Natural killer cell (primary cell): ENCODE measurements at regions not wholly inside any gene's neighbourhood (a gene's known extent, or its start where the extent isn't known, plus 50 kb on each side); places are given as distances from the start of the nearest gene placed in this dataset.

Experiments
- ATAC-seq, 3 donors: fragments of 150-1000 bp in 2 of 3; fragments of 200-7000 bp in 1 of 3; cut with Tn5 transposase; 1 replicate in 1 of 3; 2 replicates in 2 of 3; pipeline ENCODE4 v1.10.0; 2021; ENCODE audit warnings: mild to moderate bottlenecking in 2 of 3, moderate library complexity in 2 of 3
- DNase-seq, 2 donors: peaks; one replicate each; pipeline versions ENCODE4 v3.0.0 to v3.0.0-alpha.2; 2013 to 2021; ENCODE audit warnings: mixed read lengths in 1 of 2
- H3K27ac ChIP-seq: one replicate; pipeline ENCODE4 v1.5.1; 2013; ENCODE audit warnings: mild to moderate bottlenecking, low read length
- H3K27me3 ChIP-seq: one replicate; pipeline ENCODE4 v1.6.1; 2013; ENCODE audit warnings: low read length; ENCODE audit not compliant: control insufficient read depth, insufficient read depth
- H3K36me3 ChIP-seq: one replicate; pipeline ENCODE4 v1.6.1; 2013; ENCODE audit warnings: low read length; ENCODE audit not compliant: control insufficient read depth, insufficient read depth
- H3K4me1 ChIP-seq: one replicate; pipeline ENCODE4 v1.6.1; 2013; ENCODE audit warnings: low read length; ENCODE audit not compliant: control insufficient read depth, insufficient read depth
- H3K4me3 ChIP-seq: one replicate; pipeline ENCODE4 v1.5.1; 2013; ENCODE audit warnings: low read length
- H3K9me3 ChIP-seq: one replicate; pipeline ENCODE4 v1.6.1; 2013; ENCODE audit warnings: low read length; ENCODE audit not compliant: control insufficient read depth, insufficient read depth
- H3K27ac Mint-ChIP-seq, 2 donors: one replicate each; pipeline ENCODE4 v1.8.0; 2022; ENCODE audit warnings: mild to moderate bottlenecking in 2 of 2, mixed read lengths in 2 of 2, moderate library complexity in 1 of 2
- H3K27me3 Mint-ChIP-seq, 2 donors: one replicate each; pipeline ENCODE4 v1.8.0; 2022; ENCODE audit warnings: low read depth in 2 of 2, mixed read lengths in 2 of 2
- H3K36me3 Mint-ChIP-seq: one replicate; pipeline ENCODE4 v1.8.0; 2022; ENCODE audit warnings: mixed read lengths
- H3K4me1 Mint-ChIP-seq, 2 donors: one replicate each; pipeline ENCODE4 v1.8.0; 2022; ENCODE audit warnings: mixed read lengths in 2 of 2
- H3K4me3 Mint-ChIP-seq: one replicate; pipeline ENCODE4 v1.8.0; 2022; ENCODE audit warnings: mild to moderate bottlenecking, moderate library complexity, mixed read lengths
- H3K9me3 Mint-ChIP-seq, 2 donors: one replicate each; pipeline ENCODE4 v1.8.0; 2022; ENCODE audit warnings: mixed read lengths in 2 of 2
- WGBS: methylation state at CpG from one replicate; pipeline ENCODE4 v1.1.7; 2013; ENCODE audit warnings: missing lambda C conversion rate; ENCODE audit not compliant: insufficient coverage; 5-methylcytosine and 5-hydroxymethylcytosine counted together
- intact Hi-C: fragments of 100-400 bp; cut with micrococcal nuclease; formaldehyde crosslinking; loops from one replicate; pipeline ENCODE4 v1.14.2; 2022
- TF ChIP-seq, protein P1 (sequence below): fragments of 200-600 bp; IDR thresholded peaks from one replicate; pipeline ENCODE4 v1.8.0; 2022; ENCODE audit warnings: antibody characterized with exemption

DNA sequence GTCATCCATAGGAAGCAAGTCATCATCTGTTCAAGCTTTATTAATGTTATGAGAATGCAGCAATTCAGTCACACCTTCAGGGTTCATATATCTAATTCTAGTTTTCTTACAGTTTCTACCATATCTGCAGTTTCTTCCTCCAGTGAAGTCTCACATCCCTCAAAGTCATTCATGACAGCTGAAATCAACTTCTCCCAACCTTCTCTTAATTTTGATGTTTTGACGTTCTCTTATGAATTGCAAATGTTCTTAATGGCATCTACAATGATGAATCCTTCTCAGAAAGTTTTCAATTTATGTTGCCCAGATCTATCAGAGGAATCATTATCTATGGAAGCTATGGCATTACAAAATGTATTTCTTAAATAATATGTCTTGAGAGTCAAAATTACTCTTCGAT is 210.4 kb upstream of the ZBTB20 start:
- Histone ChIP-seq H3K4me3 (no peak overlapping the region), H3K4me1 (no peaks in the 10 kb centered on the region), H3K36me3 (no peaks in the 10 kb centered on the region), H3K27me3 (no peaks in the 10 kb centered on the region), H3K9me3 (no peaks in the 10 kb centered on the region), H3K27ac (no peak overlapping the region)
- Mint-ChIP-seq H3K4me3 (no peak overlapping the region), H3K27me3 (no peaks in the 10 kb centered on the region), H3K36me3 (no peaks in the 10 kb centered on the region), H3K4me1 (no peaks in the 10 kb centered on the region), H3K9me3 (peaks cover 8 to 11% of the 10 kb centered on the region in 2 donors), H3K27ac (no peak overlapping the region)
- DNase-seq (no peak), ATAC-seq (no peak)
- intact Hi-C loops = no loop called here
- TF ChIP-seq, protein P1, sequence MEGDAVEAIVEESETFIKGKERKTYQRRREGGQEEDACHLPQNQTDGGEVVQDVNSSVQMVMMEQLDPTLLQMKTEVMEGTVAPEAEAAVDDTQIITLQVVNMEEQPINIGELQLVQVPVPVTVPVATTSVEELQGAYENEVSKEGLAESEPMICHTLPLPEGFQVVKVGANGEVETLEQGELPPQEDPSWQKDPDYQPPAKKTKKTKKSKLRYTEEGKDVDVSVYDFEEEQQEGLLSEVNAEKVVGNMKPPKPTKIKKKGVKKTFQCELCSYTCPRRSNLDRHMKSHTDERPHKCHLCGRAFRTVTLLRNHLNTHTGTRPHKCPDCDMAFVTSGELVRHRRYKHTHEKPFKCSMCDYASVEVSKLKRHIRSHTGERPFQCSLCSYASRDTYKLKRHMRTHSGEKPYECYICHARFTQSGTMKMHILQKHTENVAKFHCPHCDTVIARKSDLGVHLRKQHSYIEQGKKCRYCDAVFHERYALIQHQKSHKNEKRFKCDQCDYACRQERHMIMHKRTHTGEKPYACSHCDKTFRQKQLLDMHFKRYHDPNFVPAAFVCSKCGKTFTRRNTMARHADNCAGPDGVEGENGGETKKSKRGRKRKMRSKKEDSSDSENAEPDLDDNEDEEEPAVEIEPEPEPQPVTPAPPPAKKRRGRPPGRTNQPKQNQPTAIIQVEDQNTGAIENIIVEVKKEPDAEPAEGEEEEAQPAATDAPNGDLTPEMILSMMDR = no peak
- 100% methylated on average over 1 of the region's 2 CpGs for WGBS

DNA sequence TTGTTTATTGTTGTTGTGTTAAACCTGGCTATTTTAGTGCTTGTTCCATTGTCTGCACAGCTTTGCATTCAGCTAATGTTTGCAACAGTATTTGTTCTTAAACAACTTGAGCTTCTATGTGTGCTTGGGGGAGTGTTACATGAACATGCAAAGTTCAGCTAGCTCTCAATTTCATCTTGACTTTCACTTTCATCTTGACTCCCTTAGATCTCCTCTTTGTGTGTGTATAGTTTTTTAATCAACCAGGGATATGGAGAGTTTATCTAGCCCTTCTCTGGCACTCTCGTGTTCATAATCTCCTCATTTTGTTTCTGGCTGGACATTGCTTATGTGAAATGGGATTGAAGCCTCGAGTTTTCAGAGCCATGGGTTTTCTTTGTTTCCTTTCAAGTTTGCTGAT is 212.4 kb upstream of the ZBTB20 start:
- Histone ChIP-seq H3K4me1 (no peaks in the 10 kb centered on the region), H3K9me3 (no peaks in the 10 kb centered on the region), H3K4me3 (no peak overlapping the region), H3K27ac (no peak overlapping the region), H3K27me3 (no peaks in the 10 kb centered on the region), H3K36me3 (no peaks in the 10 kb centered on the region)
- Mint-ChIP-seq H3K9me3 (peaks cover 12 to 15% of the 10 kb centered on the region in 2 donors), H3K27me3 (peaks cover 0 to 2% of the 10 kb centered on the region in 2 donors), H3K4me1 (no peaks in the 10 kb centered on the region), H3K36me3 (no peaks in the 10 kb centered on the region), H3K27ac (no peak overlapping the region), H3K4me3 (no peak overlapping the region)
- no peak for ATAC-seq
- TF ChIP-seq, protein P1 = no peak
- WGBS = 44% methylated on average over 2 of the region's 2 CpGs
- no peak for DNase-seq
- intact Hi-C loops = no loop called here

DNA sequence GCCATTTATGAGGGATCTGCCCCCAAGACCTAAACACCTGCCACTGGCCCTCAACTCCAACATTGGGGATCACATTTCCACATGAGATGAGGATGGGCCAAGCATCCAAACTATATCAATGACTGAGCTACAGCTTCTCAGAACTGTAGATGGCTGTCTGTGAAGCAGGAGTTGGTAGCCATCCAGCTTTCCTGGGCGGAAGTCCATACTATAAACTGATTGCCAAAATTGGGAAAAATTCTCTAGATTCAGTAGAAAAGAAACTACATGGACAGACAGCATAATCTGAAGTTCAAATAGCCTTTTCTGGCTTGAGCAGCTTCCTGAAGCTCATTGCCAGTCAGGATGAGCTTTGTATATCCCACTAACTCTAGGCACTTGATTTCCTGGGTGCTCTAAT is 214.7 kb upstream of the ZBTB20 start:
- no peaks in the 10 kb centered on the region for H3K27me3 ChIP-seq
- no peak overlapping the region for H3K27ac ChIP-seq
- no peaks in the 10 kb centered on the region for H3K36me3 Mint-ChIP-seq
- peaks cover 9 to 16% of the 10 kb centered on the region in 2 donors for H3K9me3 Mint-ChIP-seq
- no peaks in the 10 kb centered on the region for H3K4me1 Mint-ChIP-seq
- DNase-seq = no peak
- no peaks in the 10 kb centered on the region for H3K36me3 ChIP-seq
- intact Hi-C loops = no loop called here
- H3K27me3 Mint-ChIP-seq = peaks cover 0 to 2% of the 10 kb centered on the region in 2 donors
- TF ChIP-seq, protein P1 = no peak
- WGBS = 72% methylated on average over 1 of the region's 1 CpG
- no peaks in the 10 kb centered on the region for H3K9me3 ChIP-seq
- no peaks in the 10 kb centered on the region for H3K4me1 ChIP-seq
- ATAC-seq = no peak
- no peak overlapping the region for H3K27ac Mint-ChIP-seq
- H3K4me3 Mint-ChIP-seq = no peak overlapping the region
- no peak overlapping the region for H3K4me3 ChIP-seq

DNA sequence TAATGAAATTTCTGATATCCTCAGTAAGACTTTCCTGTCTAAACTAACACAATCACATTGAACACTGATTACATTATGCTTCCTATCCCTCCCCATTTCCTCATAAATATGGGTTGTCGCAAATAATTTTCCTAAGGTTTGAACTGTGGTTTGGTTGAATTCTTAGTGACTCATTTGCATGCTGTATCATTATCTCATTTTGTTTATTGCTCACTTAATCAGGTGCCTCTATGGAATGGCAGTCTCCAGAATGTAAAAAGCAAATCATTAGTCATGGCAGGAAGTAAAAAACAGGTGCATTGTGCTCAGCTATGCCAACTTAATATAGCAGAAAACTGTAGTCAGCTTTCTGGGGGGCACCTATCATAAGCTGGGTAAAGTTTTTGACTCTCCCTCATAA is 216.0 kb upstream of the ZBTB20 start:
- no peaks in the 10 kb centered on the region for H3K4me1 ChIP-seq
- Mint-ChIP-seq H3K4me1 (no peaks in the 10 kb centered on the region), H3K27me3 (peaks cover 0 to 2% of the 10 kb centered on the region in 2 donors), H3K36me3 (no peaks in the 10 kb centered on the region), H3K9me3 (peaks cover 9 to 14% of the 10 kb centered on the region in 2 donors), H3K4me3 (no peak overlapping the region), H3K27ac (no peak overlapping the region)
- WGBS = no CpG with 5 or more reads among the region's 1 CpG
- no peaks in the 10 kb centered on the region for H3K27me3 ChIP-seq
- TF ChIP-seq, protein P1 = no peak
- H3K27ac ChIP-seq = no peak overlapping the region
- H3K36me3 ChIP-seq = no peaks in the 10 kb centered on the region
- no peaks in the 10 kb centered on the region for H3K9me3 ChIP-seq
- no peak for ATAC-seq
- intact Hi-C loops = no loop called here
- no peak for DNase-seq
- no peak overlapping the region for H3K4me3 ChIP-seq
